HCT116 (cell line): ENCODE measurements at regions not wholly inside any gene's neighbourhood (a gene's known extent, or its start where the extent isn't known, plus 50 kb on each side); places are given as distances from the start of the nearest gene placed in this dataset.

Experiments
- ATAC-seq: fragments of 200-7000 bp; cut with Tn5 transposase; 2 replicates; pipeline ENCODE4 v1.9.1; 2020; ENCODE audit warnings: mild to moderate bottlenecking, moderate library complexity
- BruUV-seq: library from RNA; stranded (reverse); fragments of 400-500 nt; replicated peaks from 2 replicates; lab custom pipeline; 2021; lab: Mats Ljungman, UMichigan
- CTCF ChIA-PET: fragments of 300-600 bp; sonication (Branson Sonifier 250); formaldehyde crosslinking; loops from one replicate; lab custom pipeline; 2021; ENCODE audit warnings: antibody characterized with exemption; lab: Charles Lee
- POLR2A ChIA-PET: fragments of 300-600, 350-600 bp; sonication (Branson Sonifier 250); formaldehyde crosslinking; loops from one replicate; lab custom pipeline; 2021; ENCODE audit warnings: antibody characterized with exemption; lab: Charles Lee
- RAD21 ChIA-PET, 2 experiments: fragments of 300-600 bp; sonication (Branson Sonifier 250); formaldehyde crosslinking; loops; one replicate each; lab custom pipeline; 2023; ENCODE audit warnings: low total read pairs in 2 of 2; ENCODE audit not compliant: uncharacterized antibody in 2 of 2, unreplicated experiment in 2 of 2, low non-redundant PET in 1 of 2; lab: Charles Lee
- DNase-seq: peaks from one replicate; pipeline ENCODE4 v3.0.0-alpha.2; 2010; ENCODE audit warnings: low read depth, low spot score
- H2AFZ ChIP-seq: fragments of 200-600 bp; shearing (Covaris generic), sonication (generic); 2 replicates; pipeline ENCODE4 v1.6.1; 2017; ENCODE audit warnings: low read depth, mixed run types, mixed read lengths, antibody characterized with exemption, low read length; ENCODE audit not compliant: poor library complexity, severe bottlenecking
- H3K27ac ChIP-seq: 2 replicates; pipeline ENCODE4 v1.5.1; 2012; ENCODE audit warnings: low read depth, low read length
- H3K27me3 ChIP-seq: fragments of 200-600 bp; sonication (generic); 2 replicates; pipeline ENCODE4 v1.6.1; 2016; ENCODE audit warnings: mixed run types, low read length, mixed read lengths; ENCODE audit not compliant: insufficient read depth
- H3K36me3 ChIP-seq, 2 experiments: fragments of 200-500 bp in 1 of 2; fragments of 200-600 bp in 1 of 2; sonication (Bioruptor generic) in 1 of 2; sonication (generic) in 1 of 2; 2 replicates each; pipeline versions ENCODE4 v1.5.1 to v1.6.1; 2014 to 2016; ENCODE audit warnings: low read length in 2 of 2, inconsistent platforms in 1 of 2, mixed read lengths in 1 of 2, mixed run types in 1 of 2; ENCODE audit not compliant: insufficient read depth in 2 of 2, control insufficient read depth in 1 of 2
- H3K4me1 ChIP-seq, 2 experiments: fragments of 200-600 bp in 1 of 2; sonication (generic) in 1 of 2; 2 replicates each; pipeline versions ENCODE4 v1.5.1 to v1.6.1; 2012 to 2017; ENCODE audit warnings: low read length in 2 of 2, inconsistent platforms in 1 of 2, mild to moderate bottlenecking in 1 of 2, mixed read lengths in 1 of 2, mixed run types in 1 of 2, moderate library complexity in 1 of 2; ENCODE audit not compliant: insufficient read depth in 2 of 2, control insufficient read depth in 1 of 2
- H3K4me2 ChIP-seq: fragments of 200-600 bp; sonication (generic); 2 replicates; pipeline ENCODE4 v1.6.1; 2017; ENCODE audit warnings: mixed run types, low read length, mixed read lengths
- H3K4me3 ChIP-seq, 2 experiments: fragments of 200-600 bp in 1 of 2; sonication (generic) in 1 of 2; replicated peaks in 1 of 2; 2 replicates each; pipeline ENCODE4 v1.5.1; 2011 to 2016; ENCODE audit warnings: low read length in 2 of 2, control low read depth in 1 of 2, low read depth in 1 of 2, mild to moderate bottlenecking in 1 of 2, mixed read lengths in 1 of 2, mixed run types in 1 of 2
- H3K79me2 ChIP-seq: fragments of 200-600 bp; sonication (generic); 2 replicates; pipeline ENCODE4 v1.6.1; 2017; ENCODE audit warnings: mild to moderate bottlenecking, mixed run types, low read length, moderate library complexity, mixed read lengths; ENCODE audit not compliant: insufficient read depth
- H3K9ac ChIP-seq: fragments of 200-600 bp; sonication (generic); 2 replicates; pipeline ENCODE4 v1.6.1; 2016; ENCODE audit warnings: low read length, mixed read lengths
- H3K9me2 ChIP-seq: fragments of 200-600 bp; sonication (generic), shearing (Covaris generic); 2 replicates; pipeline ENCODE4 v1.6.1; 2017; ENCODE audit warnings: mixed run types, mild to moderate bottlenecking, moderate library complexity; ENCODE audit not compliant: insufficient read depth
- H3K9me3 ChIP-seq, 2 experiments: fragments of 200-500 bp in 1 of 2; fragments of 200-600 bp in 1 of 2; sonication (Bioruptor generic) in 1 of 2; sonication (generic) in 1 of 2; 2 replicates each; pipeline ENCODE4 v1.6.1; 2014 to 2017; ENCODE audit warnings: low read length in 2 of 2, mixed read lengths in 2 of 2, inconsistent platforms in 1 of 2, low read depth in 1 of 2, mild to moderate bottlenecking in 1 of 2, mixed run types in 1 of 2, moderate library complexity in 1 of 2; ENCODE audit not compliant: control insufficient read depth in 1 of 2, insufficient read depth in 1 of 2
- H4K20me1 ChIP-seq: fragments of 200-600 bp; sonication (generic), shearing (Covaris generic); 2 replicates; pipeline ENCODE4 v1.6.1; 2017; ENCODE audit warnings: mixed run types, mild to moderate bottlenecking, moderate library complexity; ENCODE audit not compliant: insufficient read depth
- CBX3 ChIP-seq: IDR thresholded peaks from 2 replicates; pipeline ENCODE4 v1.6.1; 2012; ENCODE audit warnings: low read depth
- CEBPB ChIP-seq: IDR thresholded peaks from 2 replicates; pipeline ENCODE4 v1.6.1; 2012; ENCODE audit warnings: low read depth
- EGR1 ChIP-seq: IDR thresholded peaks from 2 replicates; pipeline ENCODE4 v1.6.1; 2012; ENCODE audit warnings: low read depth
- ELF1 ChIP-seq: IDR thresholded peaks from 2 replicates; pipeline ENCODE4 v1.6.1; 2012; ENCODE audit warnings: low read depth, borderline replicate concordance
- EZH2 ChIP-seq: fragments of 200-600 bp; sonication (generic); IDR thresholded peaks from 2 replicates; pipeline ENCODE4 v1.6.1; 2017; ENCODE audit warnings: antibody characterized with exemption, mixed run types
- JUND ChIP-seq: IDR thresholded peaks from 2 replicates; pipeline ENCODE4 v1.6.1; 2012
- POLR2A ChIP-seq: IDR thresholded peaks from 2 replicates; pipeline ENCODE4 v1.7.0; 2011; ENCODE audit warnings: borderline replicate concordance; ENCODE audit not compliant: insufficient read depth, insufficient read length; ENCODE audit errors: extremely low read depth
- POLR2AphosphoS5 ChIP-seq: IDR thresholded peaks from 2 replicates; pipeline ENCODE4 v1.6.1; 2011; ENCODE audit warnings: mild to moderate bottlenecking, low read depth, low read length, moderate library complexity
- RAD21 ChIP-seq: IDR thresholded peaks from 2 replicates; pipeline ENCODE4 v1.6.1; 2012; ENCODE audit warnings: low read depth, mild to moderate bottlenecking
- SIN3A ChIP-seq: IDR thresholded peaks from 2 replicates; pipeline ENCODE4 v1.6.1; 2012; ENCODE audit warnings: low read depth
- SRF ChIP-seq: IDR thresholded peaks from 2 replicates; pipeline ENCODE4 v1.6.1; 2012; ENCODE audit warnings: low read depth
- TCF7L2 ChIP-seq: IDR thresholded peaks from 2 replicates; pipeline ENCODE4 v1.7.0; 2011; ENCODE audit warnings: borderline replicate concordance, inconsistent platforms; ENCODE audit not compliant: insufficient read depth, insufficient read length; ENCODE audit errors: extremely low read depth
- ZFX ChIP-seq: fragments of 450-650 bp; IDR thresholded peaks from 2 replicates; pipeline ENCODE4 v1.6.1; 2017
- ZNF274 ChIP-seq: fragments of 200-500 bp; sonication (Bioruptor generic); IDR thresholded peaks from 2 replicates; pipeline ENCODE4 v1.6.1; 2014; ENCODE audit warnings: mild to moderate bottlenecking, low read depth, low read length, inconsistent platforms
- intact Hi-C: fragments of 100-400 bp; cut with micrococcal nuclease; formaldehyde crosslinking; loops from 2 replicates; pipeline ENCODE4 v1.10.0; 2022
- TF ChIP-seq, protein P1 (sequence below): IDR thresholded peaks from 2 replicates; pipeline ENCODE4 v1.6.1; 2011; ENCODE audit warnings: mild to moderate bottlenecking, low read length, moderate library complexity; ENCODE audit not compliant: insufficient replicate concordance; ENCODE audit errors: extremely low read depth
- TF ChIP-seq, protein P2 (sequence below), 3 experiments: fragments of 200-600 bp in 1 of 3; sonication (generic) in 1 of 3; IDR thresholded peaks in 2 of 3; conservative IDR thresholded peaks in 1 of 3; 2 replicates each; pipeline ENCODE4 v1.5.1; 2012 to 2017; ENCODE audit warnings: low read depth in 2 of 3, low read length in 2 of 3, antibody characterized with exemption in 1 of 3, borderline replicate concordance in 1 of 3, control low read depth in 1 of 3, mild to moderate bottlenecking in 1 of 3, mixed read lengths in 1 of 3, mixed run types in 1 of 3, moderate library complexity in 1 of 3; ENCODE audit not compliant: insufficient read depth in 1 of 3

DNA sequence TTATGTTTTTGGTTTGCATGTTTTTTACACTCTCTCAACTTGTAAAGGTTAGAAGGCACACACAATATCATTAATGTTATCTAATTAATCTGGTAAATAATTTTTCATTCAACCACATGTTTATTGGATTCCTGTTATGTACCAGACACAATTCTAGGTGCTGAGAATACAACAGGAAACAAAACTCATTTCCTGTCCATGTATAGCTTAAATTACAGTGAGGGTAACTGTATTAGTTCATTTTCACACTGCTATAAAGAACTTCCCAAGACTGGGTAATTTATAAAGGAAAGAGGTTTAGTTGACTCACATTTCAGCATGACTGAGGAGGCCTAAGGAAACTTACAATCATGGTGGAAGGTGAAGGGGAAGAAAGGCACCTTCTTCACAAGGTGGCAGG, 270.5 kb downstream of the TRIB2 start:
- Histone ChIP-seq H2AFZ (no peak overlapping the region), H4K20me1 (no peaks in the 10 kb centered on the region), H3K9me2 (no peaks in the 10 kb centered on the region), H3K36me3 (no peaks in the 10 kb centered on the region), H3K27ac (no peak overlapping the region), H3K4me1 (no peaks in the 10 kb centered on the region), H3K4me3 (no peak overlapping the region), H3K79me2 (no peaks in the 10 kb centered on the region), H3K27me3 (no peaks in the 10 kb centered on the region), H3K4me2 (no peak overlapping the region), H3K9me3 (no peaks in the 10 kb centered on the region), H3K9ac (no peak overlapping the region)
- RAD21 ChIA-PET = no interaction called here
- CTCF ChIA-PET = interaction anchor here (1.3 kb wide), 1 partner anchor 20 kb away, joined by 4 read pairs; no protein-coding TSS in a partner anchor
- POLR2A ChIA-PET = no interaction called here
- no TSS peak for BruUV-seq
- ATAC-seq (no peak), DNase-seq (no peak)
- intact Hi-C loops = no loop called here
- TF ChIP-seq POLR2A (no peak), EGR1 (no peak), TCF7L2 (no peak), ZNF274 (no peak), POLR2AphosphoS5 (no peak), CBX3 (no peak), JUND (no peak), CEBPB (no peak), ELF1 (no peak), RAD21 (no peak)

DNA sequence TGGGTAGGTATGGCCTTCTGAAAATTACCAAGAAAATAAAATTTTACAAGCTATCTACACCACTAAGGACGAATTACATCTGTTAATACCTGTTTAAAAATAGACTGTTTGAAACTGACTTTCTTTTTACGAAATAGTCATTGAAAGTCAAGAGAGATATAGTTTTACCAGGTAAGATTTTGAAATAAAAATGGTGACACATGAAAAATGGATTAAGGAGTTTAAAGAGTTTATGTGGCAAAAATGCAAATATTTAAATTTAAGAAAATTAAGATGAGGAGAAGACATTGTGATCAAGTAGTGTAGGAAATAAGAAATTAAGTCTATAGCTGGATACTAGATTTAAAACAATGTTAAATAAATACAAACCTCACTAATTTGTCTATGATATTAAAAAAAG, 271.5 kb downstream of the TRIB2 start:
- no peaks in the 10 kb centered on the region for H3K27me3 ChIP-seq
- no peaks in the 10 kb centered on the region for H3K36me3 ChIP-seq
- no peak overlapping the region for H3K9ac ChIP-seq
- H3K4me1 ChIP-seq = no peaks in the 10 kb centered on the region
- POLR2A ChIA-PET = no interaction called here
- intact Hi-C loops = no loop called here
- no peaks in the 10 kb centered on the region for H3K9me3 ChIP-seq
- H3K9me2 ChIP-seq = no peaks in the 10 kb centered on the region
- TF ChIP-seq CEBPB (no peak), SIN3A (no peak), ZFX (no peak), SRF (no peak), POLR2AphosphoS5 (no peak), EZH2 (no peak)
- TF ChIP-seq, protein P1, sequence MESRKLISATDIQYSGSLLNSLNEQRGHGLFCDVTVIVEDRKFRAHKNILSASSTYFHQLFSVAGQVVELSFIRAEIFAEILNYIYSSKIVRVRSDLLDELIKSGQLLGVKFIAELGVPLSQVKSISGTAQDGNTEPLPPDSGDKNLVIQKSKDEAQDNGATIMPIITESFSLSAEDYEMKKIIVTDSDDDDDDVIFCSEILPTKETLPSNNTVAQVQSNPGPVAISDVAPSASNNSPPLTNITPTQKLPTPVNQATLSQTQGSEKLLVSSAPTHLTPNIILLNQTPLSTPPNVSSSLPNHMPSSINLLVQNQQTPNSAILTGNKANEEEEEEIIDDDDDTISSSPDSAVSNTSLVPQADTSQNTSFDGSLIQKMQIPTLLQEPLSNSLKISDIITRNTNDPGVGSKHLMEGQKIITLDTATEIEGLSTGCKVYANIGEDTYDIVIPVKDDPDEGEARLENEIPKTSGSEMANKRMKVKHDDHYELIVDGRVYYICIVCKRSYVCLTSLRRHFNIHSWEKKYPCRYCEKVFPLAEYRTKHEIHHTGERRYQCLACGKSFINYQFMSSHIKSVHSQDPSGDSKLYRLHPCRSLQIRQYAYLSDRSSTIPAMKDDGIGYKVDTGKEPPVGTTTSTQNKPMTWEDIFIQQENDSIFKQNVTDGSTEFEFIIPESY = no peak
- TF ChIP-seq, protein P2, sequence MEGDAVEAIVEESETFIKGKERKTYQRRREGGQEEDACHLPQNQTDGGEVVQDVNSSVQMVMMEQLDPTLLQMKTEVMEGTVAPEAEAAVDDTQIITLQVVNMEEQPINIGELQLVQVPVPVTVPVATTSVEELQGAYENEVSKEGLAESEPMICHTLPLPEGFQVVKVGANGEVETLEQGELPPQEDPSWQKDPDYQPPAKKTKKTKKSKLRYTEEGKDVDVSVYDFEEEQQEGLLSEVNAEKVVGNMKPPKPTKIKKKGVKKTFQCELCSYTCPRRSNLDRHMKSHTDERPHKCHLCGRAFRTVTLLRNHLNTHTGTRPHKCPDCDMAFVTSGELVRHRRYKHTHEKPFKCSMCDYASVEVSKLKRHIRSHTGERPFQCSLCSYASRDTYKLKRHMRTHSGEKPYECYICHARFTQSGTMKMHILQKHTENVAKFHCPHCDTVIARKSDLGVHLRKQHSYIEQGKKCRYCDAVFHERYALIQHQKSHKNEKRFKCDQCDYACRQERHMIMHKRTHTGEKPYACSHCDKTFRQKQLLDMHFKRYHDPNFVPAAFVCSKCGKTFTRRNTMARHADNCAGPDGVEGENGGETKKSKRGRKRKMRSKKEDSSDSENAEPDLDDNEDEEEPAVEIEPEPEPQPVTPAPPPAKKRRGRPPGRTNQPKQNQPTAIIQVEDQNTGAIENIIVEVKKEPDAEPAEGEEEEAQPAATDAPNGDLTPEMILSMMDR (IDR thresholded peaks at IDR 0.05 in 2 of 3, conservative IDR thresholded peaks at IDR 0.05 in 1 of 3; ENCODE audit: borderline replicate concordance in 1 of 3, insufficient read depth in 1 of 3, low read depth in 2 of 3, low read length in 2 of 3) = no peak
- TF ChIP-seq, all 23 proteins: peak for 0
- ATAC-seq = no peak
- no peak for DNase-seq
- Histone ChIP-seq H3K79me2 (no peaks in the 10 kb centered on the region), H3K27ac (no peak overlapping the region), H3K4me3 (no peak overlapping the region), H2AFZ (no peak overlapping the region), H3K4me2 (no peak overlapping the region), H4K20me1 (no peaks in the 10 kb centered on the region)
- ChIA-PET RAD21 (no interaction called here), CTCF (no interaction called here)
- no TSS peak for BruUV-seq
